Activated CD8-positive, alpha-beta memory T cell treated with anti-CD3 and anti-CD28 coated beads for 4 hours (primary cell): ENCODE measurements at regions not wholly inside any gene's neighbourhood (a gene's known extent, or its start where the extent isn't known, plus 50 kb on each side); places are given as distances from the start of the nearest gene placed in this dataset.
"Not testable (repeated sequence)": the region's sequence is repeated elsewhere in the genome, so short reads cannot be mapped to it uniquely, and the experiment has no call there.

Experiments
- DNase-seq, 2 donors: peaks; one replicate each; pipeline ENCODE4 v3.0.0-alpha.2; 2020; ENCODE audit warnings: low read depth in 2 of 2

- no peak for DNase-seq
Observed at GRCh38 chr12:90209029-90209428, 500.4 kb upstream of the ATP2B1 start.

GRCh38 chr12:90208379-90208778 lies 499.7 kb upstream of the ATP2B1 start:
- DNase-seq, result not testable (repeated sequence)

- DNase-seq, result no peak
Observed at GRCh38 chr12:90207799-90208198, 499.2 kb upstream of the ATP2B1 start.

GRCh38 chr12:90205165-90205564 lies 496.5 kb upstream of the ATP2B1 start:
- no peak for DNase-seq

GRCh38 chr12:90203556-90203955 lies 494.9 kb upstream of the ATP2B1 start:
- no peak for DNase-seq

GRCh38 chr12:90199006-90199405 lies 490.4 kb upstream of the ATP2B1 start:
- no peak for DNase-seq

- no peak for DNase-seq
Observed at GRCh38 chr12:90193500-90193899, 484.9 kb upstream of the ATP2B1 start.

- DNase-seq, result no peak
Observed at GRCh38 chr12:90188857-90189256, 480.2 kb upstream of the ATP2B1 start.

DNA sequence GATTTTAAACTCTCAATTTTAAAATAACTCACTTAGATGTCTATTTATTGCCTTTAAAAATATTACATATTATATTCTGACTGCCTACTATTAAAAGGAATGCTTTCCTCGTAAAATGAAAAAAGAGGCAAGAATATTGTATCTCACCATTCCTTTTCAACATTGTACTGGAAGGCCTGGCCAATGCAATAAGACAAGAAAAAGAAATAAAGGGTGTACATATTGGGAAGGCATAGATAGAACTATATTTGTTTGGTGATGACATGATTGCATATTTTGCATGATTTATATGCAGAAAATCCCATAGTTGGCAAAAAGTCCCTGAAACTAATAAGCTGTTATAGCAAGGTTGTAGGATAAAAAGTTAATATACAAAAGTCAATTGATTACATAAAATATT lies 474.6 kb upstream of the ATP2B1 start:
- DNase-seq, result no peak

GRCh38 chr12:90181216-90181615 lies 472.6 kb upstream of the ATP2B1 start:
- no peak for DNase-seq

DNA sequence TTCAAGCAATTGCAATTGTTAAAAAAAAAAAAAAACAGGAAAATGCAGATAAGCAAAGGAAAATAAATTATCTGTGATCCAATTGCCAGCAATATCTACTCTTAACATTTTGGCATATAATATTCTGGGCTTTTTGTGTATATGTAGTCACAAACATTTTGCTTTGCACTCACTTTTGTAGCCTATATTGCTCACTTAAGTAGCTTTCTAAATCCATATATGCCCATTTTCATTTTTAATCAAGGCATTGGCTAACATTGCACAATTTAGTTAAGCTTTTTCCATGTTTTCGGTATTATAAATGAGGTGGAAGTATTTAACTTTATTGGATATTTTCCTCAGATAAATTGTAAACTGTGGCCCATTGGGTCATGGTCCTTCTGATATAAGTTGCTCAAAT lies 466.3 kb upstream of the ATP2B1 start:
- DNase-seq, result no peak

DNA sequence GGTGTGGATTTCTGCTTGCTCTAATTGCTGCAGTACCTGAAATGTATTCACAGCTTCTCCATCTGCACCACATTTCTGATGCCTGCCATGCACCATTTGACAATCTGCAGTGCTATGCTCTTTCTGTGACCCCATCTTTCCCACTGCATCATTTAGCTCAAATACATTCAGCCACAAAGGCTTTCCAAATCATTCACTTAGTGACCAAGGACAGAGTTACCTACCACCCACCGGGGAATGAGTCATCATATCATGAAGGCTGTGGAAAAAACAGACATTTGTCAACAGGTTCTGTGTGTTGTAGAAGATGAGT lies 465.5 kb upstream of the ATP2B1 start:
- DNase-seq, result no peak

GRCh38 chr12:90173499-90174197 lies 465.0 kb upstream of the ATP2B1 start:
- no peak for DNase-seq

DNA sequence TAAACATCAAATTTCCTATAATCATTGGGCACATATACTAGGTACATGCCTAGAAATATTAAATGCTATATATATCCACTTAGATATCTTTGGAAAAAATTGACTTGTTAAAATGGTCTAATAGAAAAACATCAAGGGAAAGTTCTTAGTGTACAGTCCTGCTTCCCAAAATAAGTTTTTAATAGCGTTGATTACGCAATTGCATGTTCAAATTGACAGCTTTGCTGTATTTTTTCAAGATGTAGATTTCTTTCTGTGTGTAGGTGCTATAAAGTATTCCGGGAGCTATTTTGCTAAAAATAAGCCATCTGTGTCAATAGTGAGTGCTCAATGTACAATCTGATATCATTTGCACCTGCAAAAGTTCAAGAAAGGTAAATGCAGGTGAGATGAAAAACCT lies 463.9 kb upstream of the ATP2B1 start:
- DNase-seq, result no peak

- no peak for DNase-seq
Observed at GRCh38 chr12:90170740-90171139, 462.1 kb upstream of the ATP2B1 start.

GRCh38 chr12:90167518-90168208 lies 459.0 kb upstream of the ATP2B1 start:
- no peak for DNase-seq

GRCh38 chr12:90166671-90167070 lies 458.0 kb upstream of the ATP2B1 start:
- no peak for DNase-seq

GRCh38 chr12:90166012-90166411 lies 457.4 kb upstream of the ATP2B1 start:
- no peak for DNase-seq

GRCh38 chr12:90163975-90164374 lies 455.3 kb upstream of the ATP2B1 start:
- DNase-seq, result no peak

DNA sequence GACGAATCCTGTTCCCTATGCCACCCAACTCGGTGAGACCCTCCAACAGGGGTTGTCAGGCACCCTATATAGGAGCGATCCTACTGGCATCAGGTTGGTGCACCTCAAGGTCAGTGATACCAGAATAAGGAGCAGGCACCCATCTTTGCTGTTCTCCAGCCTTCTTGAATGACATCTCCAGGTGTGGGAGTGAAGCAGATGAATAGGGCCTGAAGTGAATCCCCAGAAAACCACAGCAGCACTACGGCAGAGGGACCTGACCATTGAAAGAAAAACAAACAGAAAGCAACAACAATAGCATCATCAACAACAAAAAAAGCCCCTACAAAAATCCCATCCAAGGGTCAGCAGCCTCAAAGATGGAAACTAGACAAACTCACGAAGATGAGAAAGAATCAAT lies 445.2 kb upstream of the ATP2B1 start:
- no peak for DNase-seq

DNA sequence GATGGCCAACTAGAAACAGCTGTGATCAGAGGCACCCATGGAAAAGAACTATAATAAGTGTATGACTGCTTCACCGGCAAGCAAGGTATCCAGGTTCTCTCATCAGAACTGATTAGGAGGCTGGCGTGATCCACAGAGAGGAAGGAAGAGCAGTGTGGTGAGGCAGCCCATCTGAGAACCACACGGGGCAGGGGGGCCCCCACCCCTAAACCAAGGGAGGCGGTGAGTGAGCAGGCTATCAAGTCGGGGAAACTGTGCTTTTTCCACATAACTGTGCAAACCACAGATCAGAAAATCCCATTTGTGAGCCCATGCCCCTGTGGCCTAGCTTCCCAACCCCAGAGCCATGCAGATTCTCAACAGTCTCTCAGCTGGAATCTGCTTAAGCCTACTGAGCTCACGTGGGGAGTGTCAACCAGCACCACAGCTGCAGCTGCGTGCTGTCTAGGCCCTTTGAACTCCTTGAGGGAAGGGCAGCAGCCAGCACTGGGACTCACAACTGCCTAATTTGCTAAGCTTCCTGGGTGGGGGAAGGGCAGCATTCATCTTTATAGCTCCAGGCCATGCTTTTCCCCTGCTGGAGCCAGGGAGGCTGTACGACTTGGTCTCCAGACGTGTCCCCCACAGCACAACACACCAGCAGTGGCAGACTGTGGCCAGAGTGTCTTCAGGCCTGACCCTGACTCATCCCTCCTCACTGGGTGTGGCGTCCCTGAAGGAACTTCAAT lies 444.4 kb upstream of the ATP2B1 start:
- DNase-seq, result no peak

GRCh38 chr12:90151491-90152015 lies 442.9 kb upstream of the ATP2B1 start:
- DNase-seq, result no peak

- DNase-seq, result no peak
Observed at GRCh38 chr12:90149453-90149852, 440.8 kb upstream of the ATP2B1 start.
